Kidney (tissue), 13 donors: ENCODE measurements at regions not wholly inside any gene's neighbourhood (a gene's known extent, or its start where the extent isn't known, plus 50 kb on each side); places are given as distances from the start of the nearest gene placed in this dataset.
"Not testable (repeated sequence)": the region's sequence is repeated elsewhere in the genome, so short reads cannot be mapped to it uniquely, and the experiment has no call there.

Experiments
- DNase-seq, 5 donors: peaks; one replicate each; pipeline ENCODE4 v3.0.0-alpha.2; 2013 to 2020
- FAIRE-seq: peaks from 2 replicates; lab custom pipeline; 2012; peaks lifted over from hg19 to GRCh38; lab: Jason Lieb, UNC
- H3K27ac ChIP-seq, 2 donors: one replicate each; pipeline ENCODE4 v1.7.0; 2013; ENCODE audit warnings: low read depth in 2 of 2, low read length in 2 of 2, inconsistent platforms in 1 of 2
- H3K27me3 ChIP-seq: one replicate; pipeline ENCODE4 v1.7.1; 2013; ENCODE audit warnings: low read length, inconsistent platforms; ENCODE audit not compliant: control insufficient read depth, insufficient read depth
- H3K36me3 ChIP-seq, 3 donors: one replicate each; pipeline versions ENCODE4 v1.7.0 to v1.7.1; 2013; ENCODE audit warnings: low read length in 3 of 3, control low read depth in 1 of 3, inconsistent platforms in 1 of 3; ENCODE audit not compliant: insufficient read depth in 3 of 3, control insufficient read depth in 2 of 3
- H3K4me1 ChIP-seq, 3 donors: one replicate each; pipeline versions ENCODE4 v1.7.0 to v1.7.1; 2013; ENCODE audit warnings: low read length in 3 of 3, inconsistent platforms in 1 of 3, low read depth in 1 of 3; ENCODE audit not compliant: control insufficient read depth in 2 of 3, insufficient read depth in 2 of 3
- H3K4me3 ChIP-seq, 3 donors: one replicate each; pipeline versions ENCODE4 v1.7.0 to v1.8.1; 2013; ENCODE audit warnings: low read length in 3 of 3, control low read depth in 1 of 3, inconsistent platforms in 1 of 3
- H3K9ac ChIP-seq, 3 donors: one replicate each; pipeline versions ENCODE4 v1.7.0 to v1.7.1; 2013; ENCODE audit warnings: low read length in 3 of 3, control low read depth in 1 of 3, inconsistent platforms in 1 of 3
- H3K9me3 ChIP-seq, 3 donors: one replicate each; pipeline versions ENCODE4 v1.7.0 to v1.7.1; 2013; ENCODE audit warnings: low read length in 3 of 3, control low read depth in 1 of 3, inconsistent platforms in 1 of 3; ENCODE audit not compliant: control insufficient read depth in 2 of 3, insufficient read depth in 1 of 3
- intact Hi-C: fragments of 100-400 bp; cut with DNase I; formaldehyde crosslinking; loops from one replicate; pipeline ENCODE4 v1.11.1; 2022
- TF ChIP-seq, protein P1 (sequence below): IDR thresholded peaks from 3 replicates; pipeline ENCODE4 v1.5.1; 2012; ENCODE audit warnings: mild to moderate bottlenecking, moderate library complexity, borderline replicate concordance; ENCODE audit not compliant: insufficient read depth; ENCODE audit errors: extremely low read depth
- donor health status: control.
- donor health status: control.
- donor health status: control.
- donor health status: control.
- donor health status: control.
- donor health status: DM: yes; HTN: yes; CAD: no.
- donor health status: Normal renal cell carcinoma (clear cell type).

GRCh38 chr14:105733081-105734065 lies 207.0 kb downstream of the TMEM121 start:
- H3K9ac ChIP-seq = no peak overlapping the region
- FAIRE-seq = no peak
- intact Hi-C loops = no loop called here
- peak in 2 of 5 donors; percentile 2 to 42 for DNase-seq
- no peak overlapping the region for H3K4me3 ChIP-seq
- H3K27me3 ChIP-seq = no peaks in the 10 kb centered on the region
- H3K36me3 ChIP-seq = no peaks in the 10 kb centered on the region
- H3K27ac ChIP-seq = no peak overlapping the region
- H3K4me1 ChIP-seq = no peaks in the 10 kb centered on the region
- TF ChIP-seq, protein P1, sequence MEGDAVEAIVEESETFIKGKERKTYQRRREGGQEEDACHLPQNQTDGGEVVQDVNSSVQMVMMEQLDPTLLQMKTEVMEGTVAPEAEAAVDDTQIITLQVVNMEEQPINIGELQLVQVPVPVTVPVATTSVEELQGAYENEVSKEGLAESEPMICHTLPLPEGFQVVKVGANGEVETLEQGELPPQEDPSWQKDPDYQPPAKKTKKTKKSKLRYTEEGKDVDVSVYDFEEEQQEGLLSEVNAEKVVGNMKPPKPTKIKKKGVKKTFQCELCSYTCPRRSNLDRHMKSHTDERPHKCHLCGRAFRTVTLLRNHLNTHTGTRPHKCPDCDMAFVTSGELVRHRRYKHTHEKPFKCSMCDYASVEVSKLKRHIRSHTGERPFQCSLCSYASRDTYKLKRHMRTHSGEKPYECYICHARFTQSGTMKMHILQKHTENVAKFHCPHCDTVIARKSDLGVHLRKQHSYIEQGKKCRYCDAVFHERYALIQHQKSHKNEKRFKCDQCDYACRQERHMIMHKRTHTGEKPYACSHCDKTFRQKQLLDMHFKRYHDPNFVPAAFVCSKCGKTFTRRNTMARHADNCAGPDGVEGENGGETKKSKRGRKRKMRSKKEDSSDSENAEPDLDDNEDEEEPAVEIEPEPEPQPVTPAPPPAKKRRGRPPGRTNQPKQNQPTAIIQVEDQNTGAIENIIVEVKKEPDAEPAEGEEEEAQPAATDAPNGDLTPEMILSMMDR = no peak
- H3K9me3 ChIP-seq = peaks cover 0 to 5% (median 0%) of the 10 kb centered on the region in 3 donors

GRCh38 chr14:105734241-105734640 lies 207.9 kb downstream of the TMEM121 start:
- H3K9ac ChIP-seq, DNase-seq, H3K27me3 ChIP-seq, FAIRE-seq, H3K4me3 ChIP-seq, H3K9me3 ChIP-seq, H3K27ac ChIP-seq, H3K4me1 ChIP-seq, H3K36me3 ChIP-seq, intact Hi-C loops: not testable (repeated sequence)

DNA sequence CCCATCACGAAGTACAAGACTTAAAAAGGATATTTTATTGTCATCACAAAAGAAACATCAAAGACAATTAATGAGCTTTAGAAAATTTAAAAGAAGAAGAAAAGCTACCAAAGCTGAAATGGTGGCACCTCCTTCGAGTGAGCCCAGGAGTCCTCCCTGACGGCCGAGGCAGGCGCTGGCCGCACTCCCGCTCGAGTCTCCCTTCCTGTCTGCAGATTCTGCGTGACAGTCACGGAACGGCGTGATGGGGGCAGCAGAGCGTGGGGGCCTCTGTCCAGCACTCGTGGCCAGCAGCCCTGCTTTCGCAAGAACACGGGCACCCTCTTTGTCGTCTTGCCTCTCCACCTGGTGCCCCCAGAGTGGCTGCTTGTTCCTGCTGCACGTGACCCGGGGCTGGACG lies 209.9 kb downstream of the TMEM121 start:
- peak in 1 of 5 donors; percentile 41 for DNase-seq
- H3K27me3 ChIP-seq, H3K27ac ChIP-seq, H3K9ac ChIP-seq, H3K4me3 ChIP-seq, FAIRE-seq, H3K4me1 ChIP-seq, intact Hi-C loops, H3K36me3 ChIP-seq, H3K9me3 ChIP-seq: not testable (repeated sequence)

- FAIRE-seq (no peak), DNase-seq (peak in 1 of 5 donors; percentile 52)
- no peaks in the 10 kb centered on the region for H3K27me3 ChIP-seq
- peaks cover 0 to 5% (median 0%) of the 10 kb centered on the region in 3 donors for H3K9me3 ChIP-seq
- H3K4me3 ChIP-seq = no peak overlapping the region
- no peaks in the 10 kb centered on the region for H3K4me1 ChIP-seq
- no peak overlapping the region for H3K27ac ChIP-seq
- intact Hi-C loops = no loop called here
- H3K36me3 ChIP-seq = no peaks in the 10 kb centered on the region
- H3K9ac ChIP-seq = no peak overlapping the region
- TF ChIP-seq, protein P1 = no peak
Observed at GRCh38 chr14:105737504-105738246, 211.3 kb downstream of the TMEM121 start.
